ENCODE measurements at regions not wholly inside any gene's neighbourhood (a gene's known extent, or its start where the extent isn't known, plus 50 kb on each side); places are given as distances from the start of the nearest gene placed in this dataset.

DNA sequence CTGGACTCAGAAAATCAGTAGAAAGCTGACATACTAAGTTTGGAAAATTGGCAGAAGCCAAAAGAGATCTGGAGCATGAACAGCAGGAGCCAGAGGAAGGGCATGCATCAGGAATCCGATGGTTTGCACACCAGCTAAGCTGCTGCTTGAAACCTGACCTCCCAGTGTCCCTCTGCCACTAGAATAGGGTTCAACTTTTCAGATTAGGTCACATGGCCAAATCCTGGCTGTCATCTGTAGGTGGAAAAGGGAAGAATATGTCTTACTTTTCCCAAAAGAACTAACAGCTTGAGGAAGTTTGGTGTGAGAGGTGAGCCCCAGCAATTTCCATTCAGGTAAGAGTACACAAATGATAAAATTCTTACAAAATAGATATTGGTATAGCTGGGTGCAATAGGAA lies 732.6 kb downstream of the RERGL start:
- in situ Hi-C loops (cut with MboI), result no loop called here
- H3K79me2 ChIP-seq (ENCODE audit: control insufficient read depth, insufficient read depth, low read length), result no peaks in the 10 kb centered on the region
- no peaks in the 10 kb centered on the region for H4K20me1 ChIP-seq (replicated peaks; ENCODE audit: control insufficient read depth, insufficient read depth, low read length)
- intact Hi-C loops (cut with micrococcal nuclease), result no loop called here
- ATAC-seq (no peak), DNase-seq (ENCODE audit: extremely low read depth in 1 of 4, low spot score in 3 of 4) (no peak), FAIRE-seq (no peak)
- H3K4me3 ChIP-seq, result no peak overlapping the region
- no peaks in the 10 kb centered on the region for H3K9me1 ChIP-seq (ENCODE audit: control insufficient read depth, insufficient read depth, low read length)
- 0% methylated on average over 1 of the region's 1 CpG for WGBS (ENCODE audit: insufficient coverage, low coverage, missing lambda C conversion rate)
- no peaks in the 10 kb centered on the region for H3K36me3 ChIP-seq (ENCODE audit: control insufficient read depth, insufficient read depth, low read length)
- no peak overlapping the region for H3K4me2 ChIP-seq (ENCODE audit: insufficient read depth, low read length)
- no peak overlapping the region for H2AFZ ChIP-seq (ENCODE audit: low read depth, low read length)
- H3K4me1 ChIP-seq (replicated peaks in 1 of 2; ENCODE audit: control insufficient read depth in 2 of 2, insufficient read depth in 2 of 2, low read length in 2 of 2), result no peaks in the 10 kb centered on the region
- TF ChIP-seq BDP1 (IDR thresholded peaks at IDR 0.05; ENCODE audit: insufficient read depth, insufficient read length), result no peak
- no peak for TF ChIP-seq DIDO1 (tag; IDR thresholded peaks at IDR 0.05; ENCODE audit: low read depth)
- no peak for TF ChIP-seq HCFC1 (IDR thresholded peaks at IDR 0.05; ENCODE audit: low read depth, low read length)
- no TSS peak for BruUV-seq (replicated peaks)
- H3K27me3 ChIP-seq (ENCODE audit: control insufficient read depth in 2 of 2, insufficient read depth in 2 of 2, low read length in 2 of 2), result no peaks in the 10 kb centered on the region
- H3K9ac ChIP-seq (ENCODE audit: insufficient read depth in 1 of 2, low read depth in 2 of 2, low read length in 2 of 2), result no peak overlapping the region
- CTCF ChIA-PET (ENCODE audit: low intra/inter-chr PET ratio), result no interaction called here
- no peaks in the 10 kb centered on the region for H3K9me3 ChIP-seq (replicated peaks; ENCODE audit: control insufficient read depth, insufficient read depth, low read depth, low read length)
- H3K27ac ChIP-seq (ENCODE audit: extremely low read depth, low read depth, low read length), result no peak overlapping the region
- POLR2A ChIA-PET, result no interaction called here

DNA sequence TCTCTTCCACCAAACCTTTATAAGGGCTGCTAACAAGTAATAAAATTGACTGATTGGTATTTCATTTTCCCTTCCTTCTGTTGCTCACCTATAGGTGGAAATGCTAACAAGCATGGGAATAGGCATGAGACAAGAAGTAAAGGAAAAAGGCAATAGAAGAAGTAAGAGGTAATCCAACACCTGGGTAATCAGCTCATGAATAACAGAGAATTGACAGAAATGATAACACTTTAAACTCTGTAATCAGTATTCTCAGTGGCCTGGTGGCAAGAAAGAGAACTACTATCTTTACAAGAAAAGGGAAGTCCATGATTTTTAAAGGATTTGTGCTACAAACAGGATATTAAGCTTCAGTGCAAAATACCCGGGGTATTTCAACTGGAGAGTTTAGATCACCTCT lies 737.8 kb downstream of the RERGL start:
- FAIRE-seq, result no peak
- 0% methylated on average over 1 of the region's 1 CpG for WGBS (ENCODE audit: insufficient coverage, low coverage, missing lambda C conversion rate)
- H3K4me1 ChIP-seq (replicated peaks in 1 of 2; ENCODE audit: control insufficient read depth in 2 of 2, insufficient read depth in 2 of 2, low read length in 2 of 2), result no peaks in the 10 kb centered on the region
- no peak for ATAC-seq
- CTCF ChIA-PET (ENCODE audit: low intra/inter-chr PET ratio), result no interaction called here
- H3K79me2 ChIP-seq (ENCODE audit: control insufficient read depth, insufficient read depth, low read length), result no peaks in the 10 kb centered on the region
- H3K27me3 ChIP-seq (ENCODE audit: control insufficient read depth in 2 of 2, insufficient read depth in 2 of 2, low read length in 2 of 2), result no peaks in the 10 kb centered on the region
- no peak overlapping the region for H3K4me3 ChIP-seq
- intact Hi-C loops (cut with micrococcal nuclease), result no loop called here
- H3K4me2 ChIP-seq (ENCODE audit: insufficient read depth, low read length), result no peak overlapping the region
- in situ Hi-C loops (cut with MboI), result no loop called here
- no peak overlapping the region for H3K9ac ChIP-seq (ENCODE audit: insufficient read depth in 1 of 2, low read depth in 2 of 2, low read length in 2 of 2)
- H2AFZ ChIP-seq (ENCODE audit: low read depth, low read length), result no peak overlapping the region
- H4K20me1 ChIP-seq (replicated peaks; ENCODE audit: control insufficient read depth, insufficient read depth, low read length), result no peaks in the 10 kb centered on the region
- no peak for DNase-seq (ENCODE audit: extremely low read depth in 1 of 4, low spot score in 3 of 4)
- no peaks in the 10 kb centered on the region for H3K9me3 ChIP-seq (replicated peaks; ENCODE audit: control insufficient read depth, insufficient read depth, low read depth, low read length)
- TF ChIP-seq BDP1 (IDR thresholded peaks at IDR 0.05; ENCODE audit: insufficient read depth, insufficient read length), result no peak
- TF ChIP-seq RHOXF2B (CRISPR knock-in tag; conservative IDR thresholded peaks at IDR 0.05), result no peak
- TF ChIP-seq ZNF76 (CRISPR knock-in tag; IDR thresholded peaks at IDR 0.05; ENCODE audit: borderline replicate concordance), result no peak
- TF ChIP-seq, protein P1, sequence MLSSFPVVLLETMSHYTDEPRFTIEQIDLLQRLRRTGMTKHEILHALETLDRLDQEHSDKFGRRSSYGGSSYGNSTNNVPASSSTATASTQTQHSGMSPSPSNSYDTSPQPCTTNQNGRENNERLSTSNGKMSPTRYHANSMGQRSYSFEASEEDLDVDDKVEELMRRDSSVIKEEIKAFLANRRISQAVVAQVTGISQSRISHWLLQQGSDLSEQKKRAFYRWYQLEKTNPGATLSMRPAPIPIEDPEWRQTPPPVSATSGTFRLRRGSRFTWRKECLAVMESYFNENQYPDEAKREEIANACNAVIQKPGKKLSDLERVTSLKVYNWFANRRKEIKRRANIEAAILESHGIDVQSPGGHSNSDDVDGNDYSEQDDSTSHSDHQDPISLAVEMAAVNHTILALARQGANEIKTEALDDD (IDR thresholded peaks at IDR 0.05), result no peak
- no peak for TF ChIP-seq C11orf30 (IDR thresholded peaks at IDR 0.05; ENCODE audit: low read depth)
- no peak for TF ChIP-seq KLF13 (tag; IDR thresholded peaks at IDR 0.05; ENCODE audit: borderline replicate concordance, low read depth)
- TF ChIP-seq, protein P2, sequence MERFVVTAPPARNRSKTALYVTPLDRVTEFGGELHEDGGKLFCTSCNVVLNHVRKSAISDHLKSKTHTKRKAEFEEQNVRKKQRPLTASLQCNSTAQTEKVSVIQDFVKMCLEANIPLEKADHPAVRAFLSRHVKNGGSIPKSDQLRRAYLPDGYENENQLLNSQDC (CRISPR knock-in tag; IDR thresholded peaks at IDR 0.05), result no peak
- H3K36me3 ChIP-seq (ENCODE audit: control insufficient read depth, insufficient read depth, low read length), result no peaks in the 10 kb centered on the region
- no peak overlapping the region for H3K27ac ChIP-seq (ENCODE audit: extremely low read depth, low read depth, low read length)
- no TSS peak for BruUV-seq (replicated peaks)
- no peaks in the 10 kb centered on the region for H3K9me1 ChIP-seq (ENCODE audit: control insufficient read depth, insufficient read depth, low read length)
- POLR2A ChIA-PET, result no interaction called here

Data from K562 (cell line).